ENCODE measurements at regions not wholly inside any gene's neighbourhood (a gene's known extent, or its start where the extent isn't known, plus 50 kb on each side); places are given as distances from the start of the nearest gene placed in this dataset.

GRCh38 chr2:6577960-6578359 is 287.7 kb downstream of the CMPK2 start:
- intact Hi-C loops (cut with micrococcal nuclease) = no loop called here
- H3K27ac Mint-ChIP-seq = no peak overlapping the region
- H3K4me1 Mint-ChIP-seq = no peaks in the 10 kb centered on the region
- H3K36me3 ChIP-seq (replicated peaks in 1 of 2; ENCODE audit: control extremely low read depth in 1 of 2, control insufficient read depth in 1 of 2, extremely low read depth in 1 of 2, insufficient read depth in 2 of 2, low read length in 1 of 2) = no peaks in the 10 kb centered on the region
- 100% methylated on average over 1 of the region's 3 CpGs for WGBS (ENCODE audit: insufficient coverage)
- no peak overlapping the region for H3K4me2 ChIP-seq (replicated peaks; ENCODE audit: low read depth, low read length, poor library complexity, severe bottlenecking)
- no peaks in the 10 kb centered on the region for H3K27me3 ChIP-seq (replicated peaks in 1 of 4; ENCODE audit: control extremely low read depth in 1 of 4, control insufficient read depth in 3 of 4, insufficient read depth in 4 of 4, low read length in 3 of 4)
- ATAC-seq (ENCODE audit: low read depth) = no peak
- H2AFZ ChIP-seq (ENCODE audit: insufficient read depth, low read depth, low read length, poor library complexity, severe bottlenecking) = no peak overlapping the region
- no peaks in the 10 kb centered on the region for H4K20me1 ChIP-seq (ENCODE audit: control insufficient read depth, insufficient read depth, low read length, poor library complexity, severe bottlenecking)
- H3K9ac ChIP-seq (ENCODE audit: low read length) = no peak overlapping the region
- POLR2A ChIA-PET = no interaction called here
- CTCF ChIA-PET = no interaction called here
- H3K27ac ChIP-seq (ENCODE audit: low read length in 2 of 2) = no peak overlapping the region
- H3K4me1 ChIP-seq (ENCODE audit: control insufficient read depth in 2 of 2, insufficient read depth in 2 of 2, low read length in 2 of 2) = no peaks in the 10 kb centered on the region
- TF ChIP-seq CTCF (IDR thresholded peaks at IDR 0.05) (no peak), EZH2 (IDR thresholded peaks at IDR 0.05; ENCODE audit: borderline replicate concordance, insufficient read depth, low read depth, low read length, poor library complexity, severe bottlenecking) (no peak)
- H3K9me3 ChIP-seq (ENCODE audit: control extremely low read depth in 1 of 3, control insufficient read depth in 2 of 3, insufficient read depth in 1 of 3, low read length in 2 of 3) = no peaks in the 10 kb centered on the region
- DNase-seq = no peak
- no peak overlapping the region for H3K4me3 ChIP-seq (ENCODE audit: control extremely low read depth in 1 of 5, extremely low read depth in 1 of 5, insufficient read depth in 1 of 5, low read depth in 2 of 5, low read length in 4 of 5)
- no peak overlapping the region for H3K4me3 Mint-ChIP-seq
- no peaks in the 10 kb centered on the region for H3K79me2 ChIP-seq (ENCODE audit: control insufficient read depth, insufficient read depth, low read length)
- no peaks in the 10 kb centered on the region for H3K9me3 Mint-ChIP-seq (ENCODE audit: insufficient read depth)
- no peaks in the 10 kb centered on the region for H3K27me3 Mint-ChIP-seq

GRCh38 chr2:6578416-6578815 is 287.3 kb downstream of the CMPK2 start:
- Histone ChIP-seq H3K79me2 (ENCODE audit: control insufficient read depth, insufficient read depth, low read length) (no peaks in the 10 kb centered on the region), H4K20me1 (ENCODE audit: control insufficient read depth, insufficient read depth, low read length, poor library complexity, severe bottlenecking) (no peaks in the 10 kb centered on the region), H3K4me3 (ENCODE audit: control extremely low read depth in 1 of 5, extremely low read depth in 1 of 5, insufficient read depth in 1 of 5, low read depth in 2 of 5, low read length in 4 of 5) (no peak overlapping the region), H3K4me1 (ENCODE audit: control insufficient read depth in 2 of 2, insufficient read depth in 2 of 2, low read length in 2 of 2) (no peaks in the 10 kb centered on the region), H3K36me3 (replicated peaks in 1 of 2; ENCODE audit: control extremely low read depth in 1 of 2, control insufficient read depth in 1 of 2, extremely low read depth in 1 of 2, insufficient read depth in 2 of 2, low read length in 1 of 2) (no peaks in the 10 kb centered on the region), H3K4me2 (replicated peaks; ENCODE audit: low read depth, low read length, poor library complexity, severe bottlenecking) (no peak overlapping the region), H3K27ac (ENCODE audit: low read length in 2 of 2) (no peak overlapping the region), H3K9me3 (ENCODE audit: control extremely low read depth in 1 of 3, control insufficient read depth in 2 of 3, insufficient read depth in 1 of 3, low read length in 2 of 3) (no peaks in the 10 kb centered on the region), H3K27me3 (replicated peaks in 1 of 4; ENCODE audit: control extremely low read depth in 1 of 4, control insufficient read depth in 3 of 4, insufficient read depth in 4 of 4, low read length in 3 of 4) (no peaks in the 10 kb centered on the region), H3K9ac (ENCODE audit: low read length) (no peak overlapping the region), H2AFZ (ENCODE audit: insufficient read depth, low read depth, low read length, poor library complexity, severe bottlenecking) (no peak overlapping the region)
- no CpG with 5 or more reads among the region's 4 CpGs for WGBS (ENCODE audit: insufficient coverage)
- H3K27me3 Mint-ChIP-seq = no peaks in the 10 kb centered on the region
- CTCF ChIA-PET = no interaction called here
- ATAC-seq (ENCODE audit: low read depth) = no peak
- TF ChIP-seq CTCF (IDR thresholded peaks at IDR 0.05) (no peak), EZH2 (IDR thresholded peaks at IDR 0.05; ENCODE audit: borderline replicate concordance, insufficient read depth, low read depth, low read length, poor library complexity, severe bottlenecking) (no peak)
- H3K4me3 Mint-ChIP-seq = no peak overlapping the region
- POLR2A ChIA-PET = no interaction called here
- H3K9me3 Mint-ChIP-seq (ENCODE audit: insufficient read depth) = no peaks in the 10 kb centered on the region
- H3K4me1 Mint-ChIP-seq = no peaks in the 10 kb centered on the region
- H3K27ac Mint-ChIP-seq = no peak overlapping the region
- intact Hi-C loops (cut with micrococcal nuclease) = no loop called here
- no peak for DNase-seq

All from B cell (primary cell).